ENCODE measurements at regions not wholly inside any gene's neighbourhood (a gene's known extent, or its start where the extent isn't known, plus 50 kb on each side); places are given as distances from the start of the nearest gene placed in this dataset.

- TF ChIP-seq, protein P1, sequence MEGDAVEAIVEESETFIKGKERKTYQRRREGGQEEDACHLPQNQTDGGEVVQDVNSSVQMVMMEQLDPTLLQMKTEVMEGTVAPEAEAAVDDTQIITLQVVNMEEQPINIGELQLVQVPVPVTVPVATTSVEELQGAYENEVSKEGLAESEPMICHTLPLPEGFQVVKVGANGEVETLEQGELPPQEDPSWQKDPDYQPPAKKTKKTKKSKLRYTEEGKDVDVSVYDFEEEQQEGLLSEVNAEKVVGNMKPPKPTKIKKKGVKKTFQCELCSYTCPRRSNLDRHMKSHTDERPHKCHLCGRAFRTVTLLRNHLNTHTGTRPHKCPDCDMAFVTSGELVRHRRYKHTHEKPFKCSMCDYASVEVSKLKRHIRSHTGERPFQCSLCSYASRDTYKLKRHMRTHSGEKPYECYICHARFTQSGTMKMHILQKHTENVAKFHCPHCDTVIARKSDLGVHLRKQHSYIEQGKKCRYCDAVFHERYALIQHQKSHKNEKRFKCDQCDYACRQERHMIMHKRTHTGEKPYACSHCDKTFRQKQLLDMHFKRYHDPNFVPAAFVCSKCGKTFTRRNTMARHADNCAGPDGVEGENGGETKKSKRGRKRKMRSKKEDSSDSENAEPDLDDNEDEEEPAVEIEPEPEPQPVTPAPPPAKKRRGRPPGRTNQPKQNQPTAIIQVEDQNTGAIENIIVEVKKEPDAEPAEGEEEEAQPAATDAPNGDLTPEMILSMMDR (IDR thresholded peaks at IDR 0.05), result no peak
- no peak for TF ChIP-seq POLR2A (IDR thresholded peaks at IDR 0.05)
Measured at GRCh38 chr1:186762653-186763052, 66.1 kb upstream of the PLA2G4A start.
